ENCODE measurements at regions not wholly inside any gene's neighbourhood (a gene's known extent, or its start where the extent isn't known, plus 50 kb on each side); places are given as distances from the start of the nearest gene placed in this dataset.

GRCh38 chr20:57843941-57844625, 134.3 kb upstream of the PMEPA1 start:
- no peak for DNase-seq (ENCODE audit: low read depth in 4 of 4, low spot score in 3 of 4)

GRCh38 chr20:57842720-57843119, 132.9 kb upstream of the PMEPA1 start:
- DNase-seq (ENCODE audit: low read depth in 4 of 4, low spot score in 3 of 4), result no peak

DNA sequence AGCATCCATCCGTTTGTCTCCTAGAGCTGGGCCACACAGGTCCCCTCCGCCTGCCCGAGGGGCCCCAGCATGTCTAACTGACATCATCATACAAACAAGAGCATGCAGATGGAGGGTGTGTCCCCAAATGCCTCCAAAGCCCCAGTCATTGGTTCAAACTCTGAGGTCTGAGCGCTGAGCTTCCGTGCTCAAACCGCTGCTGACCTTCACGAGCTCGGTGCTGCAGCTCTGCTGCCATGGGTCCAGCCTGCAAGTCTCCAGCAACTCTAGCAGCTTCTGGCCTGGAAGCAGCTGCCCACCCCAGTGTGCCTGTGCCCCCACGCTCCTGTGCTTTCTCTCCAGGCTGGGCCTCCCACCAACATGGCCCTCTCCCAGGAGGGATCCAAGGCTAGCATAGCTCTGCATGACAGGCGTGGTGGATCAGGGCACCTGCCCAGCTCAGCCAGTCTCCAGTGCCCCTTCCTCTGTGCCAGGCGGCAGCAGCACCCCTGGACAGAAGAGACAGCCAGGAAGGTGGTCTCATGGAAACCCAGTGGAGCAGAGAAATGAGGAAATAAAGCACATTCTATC, 131.6 kb upstream of the PMEPA1 start:
- DNase-seq (ENCODE audit: low read depth in 4 of 4, low spot score in 3 of 4), result no peak

- no peak for DNase-seq (ENCODE audit: low read depth in 4 of 4, low spot score in 3 of 4)
Observed at GRCh38 chr20:57840504-57841296, 130.9 kb upstream of the PMEPA1 start.

DNA sequence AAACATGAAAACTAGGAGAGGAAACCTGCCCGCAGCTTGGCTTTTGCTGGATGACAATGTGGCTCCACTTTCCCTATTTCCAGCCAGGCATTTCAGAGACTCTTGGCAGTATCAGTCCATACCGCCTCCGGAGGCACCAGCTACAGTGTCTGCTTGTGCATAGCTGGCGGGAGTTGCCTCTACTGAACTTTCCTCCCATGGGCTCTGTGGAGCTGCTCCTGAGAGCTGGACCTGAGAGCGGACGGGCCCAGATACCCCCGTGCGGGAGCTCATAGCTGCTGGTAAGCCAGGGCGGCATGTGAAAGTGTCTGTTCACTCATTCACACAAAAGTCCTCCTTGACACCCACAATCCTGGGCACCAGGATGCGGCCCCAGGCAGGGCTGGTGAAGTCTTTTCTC, 130.3 kb upstream of the PMEPA1 start:
- no peak for DNase-seq (ENCODE audit: low read depth in 4 of 4, low spot score in 3 of 4)

- DNase-seq (ENCODE audit: low read depth in 4 of 4, low spot score in 3 of 4), result no peak
Observed at GRCh38 chr20:57838670-57839151, 128.9 kb upstream of the PMEPA1 start.

DNA sequence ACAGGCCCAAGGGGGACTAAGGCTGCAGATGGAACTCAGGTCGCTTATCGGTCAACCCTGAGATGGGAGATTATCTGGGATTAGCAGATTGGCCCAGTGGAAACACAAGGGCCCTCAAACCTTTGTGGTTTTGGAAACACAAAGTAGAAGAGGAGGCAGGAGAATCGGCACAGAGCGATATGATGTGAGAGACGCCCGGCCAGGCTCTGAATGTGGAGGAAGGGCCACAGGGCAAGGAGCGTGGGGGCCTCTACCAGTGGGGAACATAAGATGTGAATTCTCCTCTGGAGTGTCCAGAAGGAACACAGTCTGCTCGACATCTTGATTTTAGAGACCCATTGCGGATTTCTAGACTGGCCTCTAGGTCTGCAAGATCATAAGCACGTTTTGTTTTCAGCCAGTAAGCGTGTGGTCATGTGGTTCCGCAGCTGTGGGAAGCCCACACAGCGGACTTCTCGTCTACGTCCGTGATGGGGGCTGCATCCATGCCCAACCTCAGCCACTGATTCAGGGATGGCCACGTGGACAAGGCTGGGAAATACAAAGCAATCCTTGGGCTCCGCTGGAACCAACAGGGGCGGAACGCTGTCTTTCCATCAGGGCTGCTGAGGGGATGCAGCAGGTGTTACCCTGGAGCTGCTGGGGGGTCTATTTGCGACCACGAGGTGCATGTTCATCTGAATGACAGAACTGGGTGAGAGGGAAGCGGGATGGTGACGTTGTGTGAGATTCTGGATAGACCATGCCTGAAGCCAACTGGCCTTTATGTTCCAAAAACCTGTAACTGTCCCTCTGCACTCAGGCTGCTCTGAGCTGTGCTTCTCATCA, 127.6 kb upstream of the PMEPA1 start:
- DNase-seq (ENCODE audit: low read depth in 4 of 4, low spot score in 3 of 4), result no peak

DNA sequence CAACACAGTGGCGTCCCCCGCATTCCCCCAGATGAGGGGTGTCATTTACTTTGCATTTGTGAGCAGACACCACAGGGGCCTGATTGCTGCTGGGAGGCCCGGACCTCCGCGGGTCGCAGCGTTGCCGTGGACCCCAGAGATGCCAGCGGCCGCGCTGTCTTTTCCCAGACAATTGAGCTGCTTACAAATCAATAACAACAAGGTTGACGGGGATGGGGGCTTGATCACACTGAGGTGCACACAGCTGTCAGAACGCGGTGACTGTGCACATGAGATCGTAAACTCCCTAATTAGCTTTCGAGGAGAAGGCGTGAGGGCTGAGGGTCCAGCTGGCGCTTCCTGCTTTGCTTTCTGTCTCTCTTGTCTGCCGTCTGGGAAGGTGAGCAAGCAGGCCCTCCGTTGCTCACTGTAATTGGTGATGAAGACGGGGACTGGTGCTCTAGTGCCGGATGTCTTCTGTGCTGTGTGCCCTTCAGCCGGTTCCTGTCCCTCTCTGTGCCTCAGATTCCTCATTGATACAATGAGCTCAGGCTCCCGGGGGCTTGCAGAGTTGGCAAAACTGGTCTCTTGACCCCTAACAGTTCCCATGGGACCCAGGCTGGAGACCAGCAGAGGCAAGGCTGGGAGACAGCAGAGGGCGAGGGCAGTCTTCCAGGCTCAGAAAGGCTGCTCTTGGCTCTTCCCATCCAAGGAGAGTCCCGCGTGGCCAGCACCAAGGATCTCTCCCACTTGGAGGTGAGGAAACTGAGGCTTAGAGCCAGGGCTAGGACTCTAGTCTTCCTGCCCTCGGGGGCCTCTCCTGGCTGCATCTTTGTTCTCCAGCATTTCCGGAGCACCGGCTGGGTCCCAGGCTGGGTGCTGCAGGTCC, 126.0 kb upstream of the PMEPA1 start:
- DNase-seq (ENCODE audit: low read depth in 4 of 4, low spot score in 3 of 4), result no peak

DNA sequence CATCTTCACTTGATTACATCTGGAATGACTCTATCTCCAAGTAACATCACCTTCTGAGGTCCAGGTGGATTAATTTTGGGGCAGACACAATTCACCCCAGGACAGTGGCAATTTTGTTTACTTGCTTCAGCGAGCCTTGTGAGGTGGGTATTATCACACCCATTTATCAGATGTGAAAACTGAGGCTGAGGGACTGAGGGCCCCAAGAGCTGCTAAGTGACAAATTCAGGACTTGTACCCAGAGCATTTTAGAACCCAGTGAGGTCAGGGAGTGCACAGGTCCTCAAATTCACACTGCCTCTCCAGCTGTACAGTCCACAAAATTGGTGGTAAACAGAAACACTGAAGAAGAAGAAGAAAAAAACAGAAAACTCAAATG, 125.2 kb upstream of the PMEPA1 start:
- no peak for DNase-seq (ENCODE audit: low read depth in 4 of 4, low spot score in 3 of 4)

GRCh38 chr20:57834306-57835073, 124.7 kb upstream of the PMEPA1 start:
- DNase-seq (ENCODE audit: low read depth in 4 of 4, low spot score in 3 of 4), result no peak

DNA sequence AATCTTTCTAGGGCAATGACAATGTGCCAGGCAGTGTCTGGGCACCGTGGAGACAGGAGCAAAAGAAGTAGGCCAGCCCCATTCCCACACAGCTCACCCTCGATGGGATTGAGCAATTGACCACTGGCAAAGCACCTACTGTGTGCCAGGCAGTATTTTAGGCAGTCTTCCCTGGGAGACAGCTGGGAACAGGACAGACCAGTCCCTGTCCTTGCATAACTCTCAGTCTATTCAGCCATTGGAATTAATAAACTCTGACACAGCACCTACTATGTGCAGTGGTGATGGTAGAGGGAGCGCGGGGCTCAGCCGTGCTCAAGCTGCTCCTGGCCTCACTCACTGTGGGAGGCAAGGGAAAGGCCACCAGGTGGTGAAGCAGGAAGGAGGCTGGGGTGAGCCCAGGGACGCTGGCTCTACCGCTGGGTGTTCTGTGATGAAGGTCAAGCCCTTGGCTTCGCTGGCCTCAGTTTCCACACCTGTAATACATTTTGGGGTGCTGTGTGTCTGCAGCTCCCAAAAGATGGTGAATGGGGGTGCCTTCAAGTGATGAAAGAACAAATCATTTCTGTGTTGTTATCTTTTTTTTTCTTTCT, 122.3 kb upstream of the PMEPA1 start:
- DNase-seq (ENCODE audit: low read depth in 4 of 4, low spot score in 3 of 4), result no peak

- DNase-seq (ENCODE audit: low read depth in 4 of 4, low spot score in 3 of 4), result no peak
Observed at GRCh38 chr20:57831326-57831992, 121.6 kb upstream of the PMEPA1 start.

GRCh38 chr20:57830515-57830895, 120.7 kb upstream of the PMEPA1 start:
- DNase-seq (ENCODE audit: low read depth in 4 of 4, low spot score in 3 of 4), result no peak

DNA sequence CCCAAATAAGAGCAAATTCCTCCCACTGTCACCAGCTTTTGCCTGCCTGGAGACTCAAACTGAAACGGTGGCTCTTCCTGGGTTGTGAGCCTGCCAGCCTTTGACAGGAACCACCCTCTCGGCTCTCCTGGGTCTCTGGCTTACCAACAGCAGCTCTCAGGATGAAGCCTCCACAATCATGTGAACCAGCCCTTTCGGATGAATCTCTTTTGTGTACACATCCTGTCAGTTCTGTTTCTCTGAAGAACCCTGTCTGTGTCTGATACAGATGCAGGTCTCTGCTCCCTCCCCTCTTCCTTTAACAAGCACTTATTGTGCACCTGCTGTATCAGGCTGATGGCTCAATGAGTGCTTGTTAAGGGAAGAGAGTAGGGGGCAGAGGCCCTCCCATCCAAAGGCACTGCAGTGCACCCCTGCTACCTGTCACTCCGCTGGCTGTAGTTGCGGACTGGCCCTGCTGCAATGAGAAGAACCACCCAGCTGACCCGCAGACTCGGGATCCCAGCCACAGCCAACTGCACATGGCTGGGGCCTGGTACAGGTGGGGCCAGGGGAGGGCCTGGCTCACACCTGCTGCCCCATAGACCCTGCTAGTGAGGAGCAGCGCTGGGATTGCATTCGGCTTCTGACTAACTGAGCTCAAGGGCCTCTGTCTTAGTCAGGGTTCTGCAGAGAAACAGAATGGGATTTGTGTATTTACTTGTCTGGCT, 120.1 kb upstream of the PMEPA1 start:
- no peak for DNase-seq (ENCODE audit: low read depth in 4 of 4, low spot score in 3 of 4)

- DNase-seq (ENCODE audit: low read depth in 4 of 4, low spot score in 3 of 4), result no peak
Observed at GRCh38 chr20:57829336-57829735, 119.5 kb upstream of the PMEPA1 start.

DNA sequence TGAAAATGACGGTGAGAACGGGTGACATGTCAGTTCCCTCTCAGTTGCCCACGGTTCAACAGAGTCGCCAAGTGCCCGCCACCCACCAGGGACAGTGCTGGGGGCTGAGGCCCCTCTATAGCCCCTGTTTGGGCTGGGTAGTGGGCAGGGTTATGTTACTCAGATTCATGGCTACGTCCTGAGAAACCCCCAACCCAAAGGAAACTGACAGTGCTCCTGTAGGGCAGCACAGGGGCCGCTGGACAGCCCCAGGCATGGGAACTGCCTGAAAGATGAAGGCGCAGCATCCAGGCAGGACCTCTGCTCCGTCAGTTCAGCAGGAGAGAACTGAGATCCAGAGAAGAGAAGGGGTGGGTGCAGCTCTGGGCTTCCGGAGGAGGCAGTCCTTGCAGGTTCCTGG, 118.9 kb upstream of the PMEPA1 start:
- DNase-seq (ENCODE audit: low read depth in 4 of 4, low spot score in 3 of 4), result no peak

GRCh38 chr20:57826666-57827287, 117.0 kb upstream of the PMEPA1 start:
- no peak for DNase-seq (ENCODE audit: low read depth in 4 of 4, low spot score in 3 of 4)

Data from left renal pelvis (tissue), 4 donors.